IPS-15b (cell line): ENCODE measurements at regions not wholly inside any gene's neighbourhood (a gene's known extent, or its start where the extent isn't known, plus 50 kb on each side); places are given as distances from the start of the nearest gene placed in this dataset.

Experiments
- H3K27me3 ChIP-seq: one replicate; pipeline ENCODE4 v1.6.1; 2013; ENCODE audit warnings: low read length; ENCODE audit not compliant: control insufficient read depth, insufficient read depth
- H3K36me3 ChIP-seq: one replicate; pipeline ENCODE4 v1.6.1; 2013; ENCODE audit warnings: low read length; ENCODE audit not compliant: control insufficient read depth, insufficient read depth
- H3K4me1 ChIP-seq: one replicate; pipeline ENCODE4 v1.6.1; 2013; ENCODE audit warnings: mild to moderate bottlenecking, low read length; ENCODE audit not compliant: control insufficient read depth, insufficient read depth
- H3K4me3 ChIP-seq: one replicate; pipeline ENCODE4 v1.5.1; 2013; ENCODE audit warnings: low read depth, low read length
- H3K9ac ChIP-seq: one replicate; pipeline ENCODE4 v1.6.1; 2013; ENCODE audit warnings: low read depth, mild to moderate bottlenecking, low read length
- H3K9me3 ChIP-seq: one replicate; pipeline ENCODE4 v1.6.1; 2013; ENCODE audit warnings: mild to moderate bottlenecking, low read length; ENCODE audit not compliant: control insufficient read depth, insufficient read depth

DNA sequence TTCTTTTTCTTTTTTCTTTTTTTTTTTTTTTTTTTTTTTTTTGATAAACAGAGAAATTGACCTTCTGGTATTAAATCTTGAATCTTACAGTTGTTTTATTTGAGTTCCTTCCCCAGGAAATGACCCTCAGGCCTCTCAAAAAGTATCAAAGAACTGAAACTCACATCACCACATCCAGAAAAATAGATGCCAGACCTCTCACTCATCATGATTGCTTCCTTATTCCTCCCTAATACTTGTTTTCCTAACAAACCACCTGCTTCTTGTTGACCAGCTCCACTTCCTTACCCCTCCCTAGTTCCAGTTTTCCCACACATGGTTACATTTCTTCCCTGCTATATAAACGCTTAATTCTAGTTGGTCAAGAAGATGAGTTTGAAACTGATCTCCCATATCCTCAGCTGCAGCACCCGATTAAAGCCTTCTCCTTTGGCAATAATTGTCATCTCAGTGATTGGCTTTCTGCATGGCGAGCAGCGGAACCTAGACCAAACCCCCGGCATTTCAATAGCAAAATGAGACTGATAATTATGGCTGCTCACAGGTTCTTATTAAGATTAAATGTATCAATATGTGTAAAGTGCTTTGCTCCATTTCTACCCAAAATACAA lies 681.1 kb upstream of the AUTS2 start:
- Histone ChIP-seq H3K9me3 (no peaks in the 10 kb centered on the region), H3K36me3 (no peaks in the 10 kb centered on the region), H3K27me3 (no peaks in the 10 kb centered on the region), H3K4me3 (no peak overlapping the region), H3K4me1 (no peaks in the 10 kb centered on the region), H3K9ac (no peak overlapping the region)

DNA sequence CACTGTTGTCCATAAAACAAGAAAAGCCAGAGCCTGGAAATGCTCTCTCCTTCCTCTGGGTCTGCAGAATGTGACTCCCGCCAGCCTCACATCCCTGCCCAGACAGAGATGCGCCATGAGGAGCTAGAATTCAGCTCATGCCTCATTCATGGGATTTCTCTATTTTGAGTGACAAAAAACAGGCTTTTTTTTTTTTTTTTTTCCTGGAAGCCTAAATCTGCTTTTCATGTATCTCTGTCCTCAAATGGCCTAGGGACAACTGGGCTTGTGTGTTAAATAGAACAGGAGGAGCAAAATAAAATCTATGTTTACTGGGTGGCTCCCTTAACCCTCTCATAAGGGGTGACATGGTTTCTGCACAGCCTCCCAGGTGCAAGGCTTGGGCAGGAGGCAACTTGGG lies 679.7 kb upstream of the AUTS2 start:
- Histone ChIP-seq H3K9me3 (no peaks in the 10 kb centered on the region), H3K36me3 (no peaks in the 10 kb centered on the region), H3K27me3 (no peaks in the 10 kb centered on the region), H3K4me3 (no peak overlapping the region), H3K9ac (no peak overlapping the region), H3K4me1 (no peaks in the 10 kb centered on the region)

DNA sequence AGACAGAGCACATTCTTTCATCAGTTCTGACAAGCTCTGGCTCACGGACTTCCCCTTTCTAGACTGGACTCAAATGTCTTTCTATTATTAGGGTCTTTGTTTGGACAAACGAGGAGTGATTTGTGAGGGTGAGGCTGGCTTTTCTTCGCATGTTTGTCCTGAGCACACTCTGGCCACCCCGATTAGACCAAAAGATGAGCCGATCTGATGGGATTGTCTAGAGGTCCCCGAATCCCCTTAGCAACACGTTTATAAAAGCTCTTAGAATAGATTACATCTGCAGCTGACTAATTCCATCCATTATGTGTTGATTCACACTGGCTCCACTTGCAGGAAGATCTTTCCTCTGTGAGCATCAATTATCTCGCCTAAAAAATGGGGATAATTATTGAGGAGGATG lies 675.4 kb upstream of the AUTS2 start:
- no peak overlapping the region for H3K4me3 ChIP-seq
- H3K4me1 ChIP-seq = no peaks in the 10 kb centered on the region
- no peaks in the 10 kb centered on the region for H3K36me3 ChIP-seq
- no peak overlapping the region for H3K9ac ChIP-seq
- H3K27me3 ChIP-seq = no peaks in the 10 kb centered on the region
- no peaks in the 10 kb centered on the region for H3K9me3 ChIP-seq

DNA sequence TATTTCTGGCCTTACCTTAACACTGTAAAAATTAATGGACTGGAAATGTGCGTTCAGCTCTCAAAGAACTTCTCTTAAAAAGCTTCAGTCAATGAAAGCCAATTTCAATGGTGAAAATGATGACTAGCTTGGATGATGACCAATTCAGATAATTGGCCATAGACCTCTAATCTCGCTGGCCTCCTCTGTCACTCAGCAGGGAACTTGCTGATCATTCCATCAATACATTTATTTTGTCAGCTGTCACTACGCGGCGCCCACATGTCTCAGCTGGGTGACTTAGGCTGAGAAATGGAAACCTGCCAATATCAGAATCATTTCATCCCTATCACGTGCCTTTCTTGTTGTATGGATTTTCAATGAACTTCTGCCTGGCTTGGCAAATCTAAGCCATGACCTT lies 673.0 kb upstream of the AUTS2 start:
- Histone ChIP-seq H3K9ac (no peak overlapping the region), H3K27me3 (no peaks in the 10 kb centered on the region), H3K9me3 (no peaks in the 10 kb centered on the region), H3K4me3 (no peak overlapping the region), H3K4me1 (no peaks in the 10 kb centered on the region), H3K36me3 (no peaks in the 10 kb centered on the region)

DNA sequence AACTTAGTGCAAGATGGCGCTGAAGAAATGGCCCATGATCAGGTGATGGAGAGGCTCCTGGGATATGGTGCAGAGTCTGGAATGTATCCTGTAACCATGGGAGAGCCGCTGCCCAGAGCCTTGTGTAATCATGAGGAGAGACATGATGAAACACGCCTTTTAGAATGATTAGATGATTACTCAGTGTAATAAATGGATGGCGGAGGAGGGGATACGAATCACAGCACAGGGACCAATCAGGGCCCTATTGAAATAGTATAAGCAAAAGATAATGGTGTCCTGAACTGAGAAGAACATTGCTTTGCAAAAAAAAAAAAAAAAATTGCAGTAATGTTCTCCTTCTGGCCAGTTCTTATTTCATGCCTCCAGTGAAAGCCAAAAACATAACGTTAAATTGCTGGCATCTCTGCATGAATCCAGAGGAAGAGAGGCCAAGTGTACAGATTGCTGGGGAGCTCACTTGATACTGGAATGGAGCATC lies 668.5 kb upstream of the AUTS2 start:
- Histone ChIP-seq H3K4me3 (no peak overlapping the region), H3K9ac (no peak overlapping the region), H3K27me3 (no peaks in the 10 kb centered on the region), H3K4me1 (no peaks in the 10 kb centered on the region), H3K9me3 (no peaks in the 10 kb centered on the region), H3K36me3 (no peaks in the 10 kb centered on the region)

DNA sequence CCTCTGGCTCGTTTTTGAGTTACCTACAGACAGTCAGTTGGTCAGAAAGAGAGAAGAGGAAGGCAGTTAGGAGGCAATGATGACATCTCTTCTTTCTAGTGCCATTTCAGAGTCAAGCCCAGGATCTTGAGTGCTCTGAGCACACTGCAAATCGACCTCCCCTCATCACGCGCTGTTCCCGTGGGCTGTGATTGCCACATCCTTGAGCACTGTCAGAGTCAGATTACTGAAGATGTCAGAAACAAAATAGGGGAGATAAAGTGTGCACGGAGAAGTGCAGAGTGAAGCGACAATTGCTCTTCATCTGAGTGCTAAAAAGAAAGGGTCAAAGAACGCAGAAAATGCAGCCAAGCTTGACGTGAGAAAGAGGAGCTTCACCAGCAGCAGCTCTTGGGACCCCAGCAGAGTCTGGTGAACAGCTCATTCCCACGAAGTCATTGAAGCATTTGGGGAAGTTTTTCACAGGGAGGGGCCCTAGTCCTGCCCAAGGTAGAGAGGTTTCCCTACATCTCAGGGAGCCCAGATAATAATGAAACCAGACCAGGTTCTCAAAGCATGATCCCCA lies 661.7 kb upstream of the AUTS2 start:
- no peaks in the 10 kb centered on the region for H3K9me3 ChIP-seq
- H3K9ac ChIP-seq = no peak overlapping the region
- no peaks in the 10 kb centered on the region for H3K36me3 ChIP-seq

DNA sequence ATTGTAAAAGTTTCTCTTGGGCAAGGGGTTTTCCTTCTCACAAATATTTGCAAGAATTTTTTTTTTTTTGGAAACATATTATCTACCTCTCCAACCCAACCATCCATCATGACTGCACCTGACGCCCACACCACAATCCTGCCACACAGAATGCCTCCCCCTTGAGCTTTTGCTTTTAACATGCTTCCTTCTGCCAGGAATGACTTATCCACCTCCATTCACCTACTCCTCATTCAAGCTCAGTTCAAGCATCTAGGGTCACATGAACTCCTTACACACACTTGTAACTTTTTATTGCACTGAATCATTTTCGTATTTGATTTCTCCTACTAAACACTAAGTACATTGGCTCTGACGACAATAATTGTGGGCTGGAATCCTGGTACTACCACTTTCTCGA lies 660.1 kb upstream of the AUTS2 start:
- Histone ChIP-seq H3K9ac (no peak overlapping the region), H3K27me3 (no peaks in the 10 kb centered on the region), H3K9me3 (no peaks in the 10 kb centered on the region), H3K36me3 (no peaks in the 10 kb centered on the region), H3K4me3 (no peak overlapping the region), H3K4me1 (no peaks in the 10 kb centered on the region)

More for the DNA sequence above, 661.7 kb upstream of the AUTS2 start:
- H3K4me3 ChIP-seq = no peak overlapping the region
- no peaks in the 10 kb centered on the region for H3K27me3 ChIP-seq
- no peaks in the 10 kb centered on the region for H3K4me1 ChIP-seq

DNA sequence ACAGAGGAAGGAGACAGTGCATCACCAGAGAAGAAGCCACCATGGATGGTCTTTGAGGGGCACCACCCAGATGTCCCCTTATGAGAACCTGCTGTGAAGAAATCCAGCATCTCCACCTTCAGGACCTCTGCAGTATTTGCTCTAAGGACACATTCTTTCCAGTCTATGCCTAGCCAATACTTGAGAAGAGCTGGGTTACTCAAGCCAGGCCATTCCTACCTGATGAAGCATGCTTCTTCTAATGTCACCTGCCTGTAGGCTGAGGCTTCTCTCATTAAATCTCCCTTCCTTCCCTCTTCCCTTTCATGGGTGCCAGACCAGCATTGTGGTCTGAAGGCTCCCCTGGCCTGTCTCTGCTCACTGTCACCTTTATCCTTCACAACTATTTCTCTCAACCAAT lies 654.5 kb upstream of the AUTS2 start:
- Histone ChIP-seq H3K4me1 (no peaks in the 10 kb centered on the region), H3K36me3 (no peaks in the 10 kb centered on the region), H3K9ac (no peak overlapping the region), H3K4me3 (no peak overlapping the region), H3K27me3 (no peaks in the 10 kb centered on the region), H3K9me3 (no peaks in the 10 kb centered on the region)

DNA sequence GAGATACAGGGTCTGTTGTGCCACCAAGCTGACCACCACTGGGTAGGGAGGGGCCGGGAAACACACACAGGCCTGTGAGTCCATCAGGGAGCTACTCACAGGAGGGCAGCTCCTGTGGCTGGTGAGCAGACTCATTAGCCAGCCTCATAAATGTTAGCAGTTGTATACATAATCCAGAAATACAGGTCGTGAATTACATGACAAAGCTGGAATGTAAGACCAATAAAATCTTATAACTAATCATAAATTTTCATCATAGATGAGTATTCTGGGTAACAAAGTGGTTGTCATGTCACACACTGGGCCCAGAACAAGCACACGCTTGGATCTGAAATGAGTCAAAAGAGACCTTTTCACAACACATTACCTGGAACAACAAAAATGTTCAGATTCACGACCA lies 642.6 kb upstream of the AUTS2 start:
- Histone ChIP-seq H3K9me3 (no peaks in the 10 kb centered on the region), H3K27me3 (no peaks in the 10 kb centered on the region), H3K36me3 (no peaks in the 10 kb centered on the region), H3K9ac (no peak overlapping the region), H3K4me1 (no peaks in the 10 kb centered on the region), H3K4me3 (no peak overlapping the region)

DNA sequence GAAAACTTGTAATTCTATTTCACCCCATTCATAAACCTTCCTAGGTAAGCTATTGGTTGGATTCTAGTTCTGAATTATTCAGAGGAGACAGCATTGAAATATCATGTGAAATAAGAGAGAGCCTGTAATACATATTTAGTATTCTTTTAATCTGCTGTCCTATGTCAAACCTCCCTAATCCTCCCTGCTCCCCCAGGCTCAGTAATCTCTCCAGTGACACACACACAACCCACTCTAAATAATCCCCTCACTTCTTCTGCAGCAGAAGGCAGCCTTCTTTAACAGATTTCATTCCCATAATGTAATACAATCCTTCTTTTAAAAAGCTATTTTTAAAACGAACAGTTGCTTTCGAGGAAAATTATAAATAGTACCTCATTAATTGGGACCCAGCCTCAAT lies 639.7 kb upstream of the AUTS2 start:
- no peak overlapping the region for H3K9ac ChIP-seq
- H3K4me1 ChIP-seq = no peaks in the 10 kb centered on the region
- H3K27me3 ChIP-seq = no peaks in the 10 kb centered on the region
- no peak overlapping the region for H3K4me3 ChIP-seq
- H3K36me3 ChIP-seq = no peaks in the 10 kb centered on the region
- H3K9me3 ChIP-seq = no peaks in the 10 kb centered on the region

DNA sequence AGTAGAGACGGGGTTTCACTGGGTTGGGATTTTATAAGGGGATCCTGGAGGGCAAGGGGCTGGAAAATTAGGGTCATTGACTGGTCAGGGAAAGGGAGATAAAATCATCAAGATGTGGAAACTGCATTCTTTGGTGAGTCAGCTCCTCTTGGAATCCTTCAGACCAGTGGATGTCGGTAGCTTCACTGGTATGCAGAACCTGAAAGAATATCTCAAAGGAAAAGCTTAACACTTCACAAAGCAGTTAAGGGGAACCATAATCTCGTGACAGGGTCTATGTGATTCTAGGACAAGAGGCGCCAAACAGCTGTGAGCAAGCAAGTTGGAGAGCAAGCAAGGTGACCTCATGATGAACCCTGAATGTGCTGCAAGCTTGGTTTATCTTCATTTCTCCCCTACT lies 634.7 kb upstream of the AUTS2 start:
- Histone ChIP-seq H3K4me1 (no peaks in the 10 kb centered on the region), H3K4me3 (no peak overlapping the region), H3K9ac (no peak overlapping the region), H3K9me3 (no peaks in the 10 kb centered on the region), H3K27me3 (no peaks in the 10 kb centered on the region), H3K36me3 (no peaks in the 10 kb centered on the region)

DNA sequence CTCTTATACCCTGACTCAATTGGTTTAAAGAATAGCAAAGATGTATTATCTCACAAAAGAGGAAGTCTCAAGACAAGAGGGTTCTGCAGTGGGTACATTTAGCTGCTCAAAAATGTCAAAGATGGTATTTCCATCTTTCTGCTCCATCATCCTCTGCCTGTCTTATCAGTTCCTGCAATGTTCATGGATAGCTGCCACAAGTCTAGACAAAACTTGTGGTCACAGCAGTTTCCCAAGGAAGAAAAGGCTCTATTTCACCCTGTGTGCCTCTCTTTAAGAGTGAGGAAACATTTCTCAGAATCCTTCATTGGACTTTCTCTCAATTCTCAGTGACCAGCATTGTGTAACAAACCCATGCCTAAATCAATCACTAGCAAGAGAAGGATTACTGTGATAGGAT lies 634.2 kb upstream of the AUTS2 start:
- Histone ChIP-seq H3K27me3 (no peaks in the 10 kb centered on the region), H3K4me3 (no peak overlapping the region), H3K9me3 (no peaks in the 10 kb centered on the region), H3K4me1 (no peaks in the 10 kb centered on the region), H3K9ac (no peak overlapping the region), H3K36me3 (no peaks in the 10 kb centered on the region)
